Endothelial cell of umbilical vein (primary cell): ENCODE measurements at regions not wholly inside any gene's neighbourhood (a gene's known extent, or its start where the extent isn't known, plus 50 kb on each side); places are given as distances from the start of the nearest gene placed in this dataset.

ENCODE experiments used
- BruUV-seq: library from RNA; stranded (reverse); fragments of 400-500 nt; replicated peaks from 2 replicates; lab custom pipeline; 2021; lab: Mats Ljungman, UMichigan
- CTCF ChIA-PET: fragments of 300-600, 350-600 bp; sonication (Branson Sonifier 250); formaldehyde crosslinking; loops from one replicate; lab custom pipeline; 2021; ENCODE audit warnings: antibody characterized with exemption, inconsistent platforms; lab: Charles Lee
- POLR2A ChIA-PET: fragments of 300-600, 350-600 bp; sonication (Branson Sonifier 250); formaldehyde crosslinking; loops from one replicate; lab custom pipeline; 2021; ENCODE audit warnings: antibody characterized with exemption, inconsistent platforms; lab: Charles Lee
- DNase-seq: peaks from one replicate; pipeline ENCODE4 v3.0.0-alpha.2; 2011; ENCODE audit warnings: low read depth, low spot score
- FAIRE-seq: peaks from 2 replicates; lab custom pipeline; 2011; peaks lifted over from hg19 to GRCh38; lab: Jason Lieb, UNC
- H2AFZ ChIP-seq: 2 replicates; pipeline ENCODE4 v1.6.0; 2012; ENCODE audit warnings: low read depth, low read length, control low read depth, inconsistent platforms
- H3K27ac ChIP-seq: 2 replicates; pipeline ENCODE4 v1.5.1; 2011; ENCODE audit warnings: low read depth, mild to moderate bottlenecking, control low read depth, low read length, moderate library complexity; ENCODE audit not compliant: insufficient read depth
- H3K27me3 ChIP-seq, 2 experiments: 2 replicates each; pipeline versions ENCODE4 v1.6.0 to v1.6.1; 2011; ENCODE audit warnings: low read length in 2 of 2, mixed read lengths in 1 of 2; ENCODE audit not compliant: control insufficient read depth in 2 of 2, insufficient read depth in 2 of 2
- H3K36me3 ChIP-seq, 2 experiments: 2 replicates in 1 of 2; 3 replicates in 1 of 2; pipeline ENCODE4 v1.5.1; 2011; ENCODE audit warnings: low read length in 2 of 2, mild to moderate bottlenecking in 1 of 2, moderate library complexity in 1 of 2; ENCODE audit not compliant: control insufficient read depth in 2 of 2, insufficient read depth in 2 of 2; ENCODE audit errors: extremely low read depth in 1 of 2
- H3K4me1 ChIP-seq: 3 replicates; pipeline ENCODE4 v1.5.1; 2011; ENCODE audit warnings: mild to moderate bottlenecking, low read length; ENCODE audit not compliant: control insufficient read depth, insufficient read depth; ENCODE audit errors: extremely low read depth
- H3K4me2 ChIP-seq: 2 replicates; pipeline ENCODE4 v1.6.1; 2011; ENCODE audit warnings: low read length, control low read depth, mixed read lengths; ENCODE audit not compliant: insufficient read depth
- H3K4me3 ChIP-seq, 3 experiments: fragments of 200-600 bp in 1 of 3; sonication (generic), shearing (Covaris generic) in 1 of 3; replicated peaks in 1 of 3; 2 replicates each; pipeline ENCODE4 v1.5.1; 2011 to 2016; ENCODE audit warnings: control low read depth in 3 of 3, low read length in 3 of 3, mild to moderate bottlenecking in 2 of 3, inconsistent platforms in 1 of 3, low read depth in 1 of 3, moderate library complexity in 1 of 3; ENCODE audit not compliant: insufficient read depth in 1 of 3
- H3K79me2 ChIP-seq: 2 replicates; pipeline ENCODE4 v1.6.0; 2012; ENCODE audit warnings: low read length, inconsistent platforms; ENCODE audit not compliant: control insufficient read depth, insufficient read depth
- H3K9ac ChIP-seq: replicated peaks from 2 replicates; pipeline ENCODE3; 2011; ENCODE audit warnings: low read length, control low read depth; ENCODE audit not compliant: insufficient read depth; ENCODE audit errors: extremely low read depth
- H3K9me1 ChIP-seq: replicated peaks from 3 replicates; pipeline ENCODE4 v1.6.0; 2011; ENCODE audit warnings: mild to moderate bottlenecking, low read length; ENCODE audit not compliant: control insufficient read depth, insufficient read depth; ENCODE audit errors: extremely low read depth
- H3K9me3 ChIP-seq: replicated peaks from 2 replicates; pipeline ENCODE4 v1.5.1; 2012; ENCODE audit warnings: low read length, inconsistent platforms; ENCODE audit not compliant: control insufficient read depth, insufficient read depth
- H4K20me1 ChIP-seq: replicated peaks from 2 replicates; pipeline ENCODE3; 2011; ENCODE audit warnings: mild to moderate bottlenecking, low read length; ENCODE audit not compliant: control insufficient read depth, insufficient read depth; ENCODE audit errors: extremely low read depth
- EZH2 ChIP-seq: IDR thresholded peaks from 2 replicates; pipeline ENCODE4 v1.6.1; 2012; ENCODE audit warnings: borderline replicate concordance, low read depth, mild to moderate bottlenecking, moderate library complexity, low read length, inconsistent platforms; ENCODE audit not compliant: severe bottlenecking
- FOS ChIP-seq: IDR thresholded peaks from 2 replicates; pipeline ENCODE4 v1.6.1; 2011; ENCODE audit warnings: mild to moderate bottlenecking, low read length, moderate library complexity, borderline replicate concordance; ENCODE audit not compliant: insufficient read depth
- GATA2 ChIP-seq: IDR thresholded peaks from 2 replicates; pipeline ENCODE4 v1.7.0; 2011; ENCODE audit warnings: low read depth, mild to moderate bottlenecking, moderate library complexity, mixed read lengths, low read length; ENCODE audit not compliant: insufficient read length, insufficient read depth
- JUN ChIP-seq: IDR thresholded peaks from 2 replicates; pipeline ENCODE4 v1.6.1; 2011; ENCODE audit warnings: borderline replicate concordance, low read depth; ENCODE audit not compliant: insufficient read length, insufficient read depth
- MYC ChIP-seq: IDR thresholded peaks from one replicate; pipeline ENCODE4 v1.6.1; 2011; ENCODE audit warnings: mild to moderate bottlenecking, low read depth, low read length
- POLR2A ChIP-seq: IDR thresholded peaks from 2 replicates; pipeline ENCODE4 v1.6.1; 2012; ENCODE audit warnings: low read depth, mild to moderate bottlenecking, control low read depth, low read length
- POLR2AphosphoS5 ChIP-seq: IDR thresholded peaks from 2 replicates; pipeline ENCODE4 v1.6.1; 2012; ENCODE audit warnings: low read depth, mild to moderate bottlenecking, control low read depth, low read length, moderate library complexity; ENCODE audit not compliant: insufficient read depth
- dilution Hi-C: fragments of 300-500 bp; cut with MboI; formaldehyde crosslinking; loops from one replicate; pipeline ENCODE4 v1.15.0; 2019; ENCODE audit warnings: low sequenced_read_pairs; ENCODE audit not compliant: extremely low pct_ligation_motif_present
- intact Hi-C: fragments of 100-400 bp; cut with micrococcal nuclease; formaldehyde crosslinking; loops from one replicate; pipeline ENCODE4 v1.10.0; 2022
- TF ChIP-seq, protein P1 (sequence below): IDR thresholded peaks from 2 replicates; pipeline ENCODE4 v1.6.1; 2011; ENCODE audit not compliant: insufficient read depth, insufficient read length
- TF ChIP-seq, protein P2 (sequence below), 2 donors: IDR thresholded peaks; 1 replicate in 1 of 2; 2 replicates in 1 of 2; pipeline ENCODE4 v1.5.1; 2011; ENCODE audit warnings: low read length in 2 of 2, mild to moderate bottlenecking in 2 of 2, moderate library complexity in 2 of 2, control low read depth in 1 of 2, inconsistent platforms in 1 of 2, low read depth in 1 of 2; ENCODE audit not compliant: insufficient read depth in 1 of 2; ENCODE audit errors: extremely low read depth in 1 of 2

DNA sequence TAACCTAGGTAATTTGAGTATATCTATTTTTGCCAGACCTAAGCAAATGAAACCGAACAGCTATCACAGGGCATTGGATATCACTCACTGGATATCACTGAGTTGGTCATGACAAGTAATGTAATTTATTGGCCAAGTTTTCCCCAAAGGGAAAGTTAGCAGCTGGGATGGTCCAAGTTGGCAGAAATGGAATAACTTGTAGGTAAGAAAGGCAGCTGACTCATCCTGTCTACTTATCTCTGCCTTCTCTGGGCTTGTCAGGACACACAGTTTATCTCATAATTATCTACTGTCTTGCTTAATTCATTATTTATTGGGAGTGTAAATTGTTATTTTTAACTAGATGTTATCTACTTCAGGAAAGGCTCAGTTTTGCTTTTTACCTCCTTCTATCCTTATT is 502.0 kb upstream of the DPP6 start:
- TF ChIP-seq POLR2AphosphoS5 (no peak), JUN (no peak)
- TF ChIP-seq, protein P1, sequence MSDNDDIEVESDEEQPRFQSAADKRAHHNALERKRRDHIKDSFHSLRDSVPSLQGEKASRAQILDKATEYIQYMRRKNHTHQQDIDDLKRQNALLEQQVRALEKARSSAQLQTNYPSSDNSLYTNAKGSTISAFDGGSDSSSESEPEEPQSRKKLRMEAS, result no peak
- Histone ChIP-seq H3K79me2 (no peaks in the 10 kb centered on the region), H3K9me3 (peaks cover 2% of the 10 kb centered on the region), H3K9ac (no peak overlapping the region), H2AFZ (no peak overlapping the region), H3K4me2 (no peak overlapping the region), H3K4me3 (no peak overlapping the region), H3K27ac (no peak overlapping the region), H4K20me1 (no peaks in the 10 kb centered on the region), H3K36me3 (no peaks in the 10 kb centered on the region), H3K4me1 (no peaks in the 10 kb centered on the region), H3K27me3 (no peaks in the 10 kb centered on the region), H3K9me1 (no peaks in the 10 kb centered on the region)
- FAIRE-seq (no peak), DNase-seq (no peak)
- CTCF ChIA-PET, result no interaction called here
- POLR2A ChIA-PET, result no interaction called here
- dilution Hi-C loops, result no loop called here
- BruUV-seq, result no TSS peak
- intact Hi-C loops, result no loop called here

DNA sequence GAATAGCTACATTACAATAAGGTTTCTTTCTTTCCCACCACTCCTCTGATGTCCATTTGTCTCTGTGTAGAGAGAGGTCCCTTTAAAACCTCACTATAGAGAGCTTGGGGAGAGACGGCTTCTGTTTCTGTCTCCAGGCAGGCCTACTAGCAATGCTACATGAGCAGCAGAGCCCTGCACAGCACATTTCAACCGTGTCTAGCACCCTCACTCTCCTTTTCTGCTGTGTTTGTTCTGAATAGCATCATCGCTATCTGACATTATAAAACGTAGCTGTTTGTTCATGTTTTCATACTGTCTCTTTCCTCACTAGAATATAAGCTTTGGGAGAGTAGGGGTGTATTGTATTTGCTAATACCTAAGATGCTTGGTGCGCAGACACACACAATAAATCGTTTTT is 487.8 kb upstream of the DPP6 start:
- CTCF ChIA-PET, result no interaction called here
- FAIRE-seq, result no peak
- Histone ChIP-seq H3K27me3 (no peaks in the 10 kb centered on the region), H3K4me3 (no peak overlapping the region), H3K79me2 (no peaks in the 10 kb centered on the region), H3K9me1 (no peaks in the 10 kb centered on the region), H3K4me1 (no peaks in the 10 kb centered on the region), H3K9ac (no peak overlapping the region), H2AFZ (no peak overlapping the region), H3K9me3 (peaks cover 2% of the 10 kb centered on the region), H3K27ac (no peak overlapping the region), H4K20me1 (no peaks in the 10 kb centered on the region), H3K4me2 (no peak overlapping the region), H3K36me3 (no peaks in the 10 kb centered on the region)
- no peak for TF ChIP-seq GATA2
- no peak for TF ChIP-seq JUN
- TF ChIP-seq POLR2A, result no peak
- TF ChIP-seq, protein P2, sequence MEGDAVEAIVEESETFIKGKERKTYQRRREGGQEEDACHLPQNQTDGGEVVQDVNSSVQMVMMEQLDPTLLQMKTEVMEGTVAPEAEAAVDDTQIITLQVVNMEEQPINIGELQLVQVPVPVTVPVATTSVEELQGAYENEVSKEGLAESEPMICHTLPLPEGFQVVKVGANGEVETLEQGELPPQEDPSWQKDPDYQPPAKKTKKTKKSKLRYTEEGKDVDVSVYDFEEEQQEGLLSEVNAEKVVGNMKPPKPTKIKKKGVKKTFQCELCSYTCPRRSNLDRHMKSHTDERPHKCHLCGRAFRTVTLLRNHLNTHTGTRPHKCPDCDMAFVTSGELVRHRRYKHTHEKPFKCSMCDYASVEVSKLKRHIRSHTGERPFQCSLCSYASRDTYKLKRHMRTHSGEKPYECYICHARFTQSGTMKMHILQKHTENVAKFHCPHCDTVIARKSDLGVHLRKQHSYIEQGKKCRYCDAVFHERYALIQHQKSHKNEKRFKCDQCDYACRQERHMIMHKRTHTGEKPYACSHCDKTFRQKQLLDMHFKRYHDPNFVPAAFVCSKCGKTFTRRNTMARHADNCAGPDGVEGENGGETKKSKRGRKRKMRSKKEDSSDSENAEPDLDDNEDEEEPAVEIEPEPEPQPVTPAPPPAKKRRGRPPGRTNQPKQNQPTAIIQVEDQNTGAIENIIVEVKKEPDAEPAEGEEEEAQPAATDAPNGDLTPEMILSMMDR (IDR thresholded peaks at IDR 0.05; ENCODE audit: extremely low read depth in 1 of 2, insufficient read depth in 1 of 2, low read depth in 1 of 2, low read length in 2 of 2), result no peak
- no peak for TF ChIP-seq MYC
- TF ChIP-seq FOS, result no peak
- TF ChIP-seq, protein P1, result no peak
- no peak for TF ChIP-seq EZH2
- no peak for TF ChIP-seq POLR2AphosphoS5
- BruUV-seq, result no TSS peak
- POLR2A ChIA-PET, result no interaction called here
- intact Hi-C loops (no loop called here), dilution Hi-C loops (no loop called here)
- DNase-seq, result no peak
